Dermis microvascular lymphatic vessel endothelial cell (primary cell): ENCODE measurements at regions not wholly inside any gene's neighbourhood (a gene's known extent, or its start where the extent isn't known, plus 50 kb on each side); places are given as distances from the start of the nearest gene placed in this dataset.

Source experiments
- DNase-seq, 2 donors: peaks; one replicate each; pipeline versions ENCODE4 v3.0.0 to v3.0.0-alpha.2; 2010; ENCODE audit warnings: low read depth in 2 of 2

DNA sequence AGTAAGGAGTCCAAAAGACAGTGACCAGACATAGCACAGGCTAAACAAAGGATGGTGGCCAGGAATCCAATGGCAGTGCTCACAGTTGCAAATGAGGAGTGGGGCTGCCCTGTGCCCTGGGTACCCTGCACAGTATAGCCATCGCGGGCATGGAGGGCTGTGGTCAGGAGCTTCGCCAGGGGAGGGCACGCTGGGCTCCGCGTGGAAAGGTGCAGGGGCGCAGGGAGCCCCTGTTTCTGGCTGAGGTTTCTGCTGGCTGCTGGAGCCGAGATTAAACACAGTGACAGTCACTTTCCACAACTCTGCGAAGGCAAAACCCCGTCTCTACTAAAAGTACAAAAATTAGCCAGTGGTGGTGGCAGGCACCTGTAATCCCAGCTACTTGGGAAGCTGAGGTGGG lies 194.7 kb downstream of the GALR1 start:
- no peak for DNase-seq

DNA sequence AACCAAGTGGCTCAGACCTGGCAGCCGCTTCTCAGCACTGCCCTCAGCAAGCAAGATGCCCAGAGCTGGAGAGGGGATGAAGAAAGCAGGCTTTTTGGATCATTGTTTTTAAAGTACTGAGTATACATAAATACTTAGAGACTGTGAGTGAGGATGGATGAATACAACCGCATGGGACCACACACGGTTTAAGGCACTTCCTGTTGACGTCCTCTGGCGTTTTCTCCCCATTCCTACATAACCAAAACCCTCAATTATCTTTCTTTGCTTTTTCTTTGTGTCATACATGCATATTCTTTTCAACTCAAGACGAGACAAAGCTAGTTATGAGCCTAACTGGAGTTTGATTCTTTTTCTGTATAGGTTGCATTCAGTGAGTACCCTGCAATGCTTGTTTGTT lies 198.4 kb downstream of the GALR1 start:
- DNase-seq = no peak

- no peak for DNase-seq
These were observed 205.4 kb downstream of the GALR1 start for GRCh38 chr18:77455004-77455403.

DNA sequence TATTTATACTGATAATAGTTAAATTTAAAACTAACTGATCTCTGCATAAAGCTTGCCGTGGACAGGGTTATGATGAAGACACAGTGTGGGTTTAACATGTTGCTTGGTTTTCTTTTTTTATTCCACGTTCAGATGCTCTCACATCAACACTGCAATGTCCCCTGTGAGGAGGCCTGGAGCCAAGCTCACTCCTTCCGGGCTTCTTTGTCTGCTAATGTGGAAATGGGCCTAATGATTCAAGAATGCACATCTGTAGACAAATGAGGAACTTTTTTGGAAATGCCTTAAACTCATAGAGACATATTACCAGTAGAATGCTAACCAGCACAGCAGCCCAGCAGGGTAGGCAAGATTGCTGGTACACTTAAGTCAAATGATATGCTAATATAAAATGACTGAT lies 208.0 kb downstream of the GALR1 start:
- no peak for DNase-seq

DNA sequence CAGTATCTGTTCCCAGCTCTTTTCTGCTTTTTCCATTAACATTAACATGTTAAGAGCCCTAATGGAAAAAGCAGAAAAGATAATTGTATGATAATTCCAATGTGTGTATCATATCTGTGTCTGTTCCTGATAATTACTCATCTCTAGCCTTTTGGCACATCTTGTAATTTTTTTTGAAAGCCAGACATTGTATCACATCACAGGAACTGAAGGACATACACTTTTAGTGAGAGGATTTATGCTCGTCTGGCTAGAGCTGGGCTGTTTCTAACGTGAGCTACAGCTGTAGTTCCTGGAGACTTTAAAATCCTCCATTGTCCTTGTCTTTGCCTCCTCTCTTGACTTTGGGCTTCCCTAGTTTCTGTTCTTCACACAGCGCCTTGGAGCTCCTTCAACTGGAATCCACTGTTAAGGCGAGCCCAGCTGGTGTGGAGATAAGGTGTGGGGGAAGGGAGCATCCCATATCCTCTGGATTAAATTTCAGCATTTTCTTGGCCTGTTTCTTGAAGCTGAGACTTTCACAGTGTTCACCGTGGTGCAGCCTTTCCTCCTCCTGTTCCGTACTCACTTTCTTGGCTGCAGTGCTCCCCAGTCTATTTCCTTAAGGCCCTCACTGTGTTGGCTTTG lies 211.5 kb downstream of the GALR1 start:
- no peak for DNase-seq

DNA sequence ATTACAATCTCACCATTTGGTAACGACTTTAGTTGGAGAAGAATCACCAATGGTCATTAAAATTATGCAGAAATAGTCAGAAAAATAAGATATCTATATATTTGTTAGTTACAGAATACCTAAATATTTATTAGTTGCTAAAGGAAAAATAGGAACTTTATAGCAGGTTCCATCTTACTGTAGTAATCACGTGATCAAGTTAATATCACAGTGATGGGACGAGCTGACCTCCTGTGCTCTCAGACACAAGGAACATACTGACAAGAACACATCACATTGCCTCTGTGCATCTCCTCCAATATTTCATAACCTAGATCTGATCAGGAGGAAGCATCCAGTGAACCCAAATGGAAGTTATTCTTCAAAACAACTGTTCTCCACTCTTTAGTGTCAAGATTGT lies 215.3 kb downstream of the GALR1 start:
- no peak for DNase-seq

- DNase-seq = no peak
These were observed 217.2 kb downstream of the GALR1 start for GRCh38 chr18:77466890-77467289.

DNA sequence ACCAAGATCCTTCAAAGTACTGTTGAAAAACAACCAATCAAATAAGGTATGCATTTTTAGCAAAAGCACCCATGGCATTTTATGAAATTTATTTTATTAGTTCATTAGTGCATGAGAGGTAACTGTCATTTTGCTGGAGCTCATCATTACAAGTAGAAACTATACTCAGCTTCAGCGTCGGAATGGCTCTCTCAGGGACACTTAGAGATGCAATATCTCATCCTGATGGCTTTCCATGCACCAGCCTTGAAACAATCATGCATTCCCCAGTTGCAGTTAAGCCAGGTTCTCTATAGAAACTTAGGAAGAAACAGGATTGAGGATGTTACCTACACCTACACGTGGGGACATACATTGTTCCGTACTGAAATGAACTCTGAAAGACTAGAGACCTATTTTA lies 219.5 kb downstream of the GALR1 start:
- DNase-seq = no peak

GRCh38 chr18:77470569-77471413 lies 221.1 kb downstream of the GALR1 start:
- no peak for DNase-seq

DNA sequence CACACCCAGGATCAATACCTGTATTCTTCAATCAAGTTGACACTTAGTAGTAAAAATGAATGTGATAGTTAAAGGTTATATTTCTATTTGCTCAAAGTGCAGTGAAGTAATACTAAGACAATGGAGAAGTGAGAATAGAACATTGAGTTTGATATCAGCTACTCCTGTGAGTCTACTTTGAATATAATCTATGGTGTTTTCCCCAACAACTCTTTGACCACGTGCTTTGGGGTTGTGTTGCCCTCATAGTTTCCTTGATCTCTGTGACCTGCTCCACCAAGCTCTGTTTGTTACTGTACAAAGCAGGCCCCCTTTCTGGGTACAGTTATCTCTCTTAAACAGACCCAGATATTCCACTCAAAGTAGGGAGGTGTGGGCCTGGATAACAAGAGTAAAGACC lies 222.9 kb downstream of the GALR1 start:
- no peak for DNase-seq

DNA sequence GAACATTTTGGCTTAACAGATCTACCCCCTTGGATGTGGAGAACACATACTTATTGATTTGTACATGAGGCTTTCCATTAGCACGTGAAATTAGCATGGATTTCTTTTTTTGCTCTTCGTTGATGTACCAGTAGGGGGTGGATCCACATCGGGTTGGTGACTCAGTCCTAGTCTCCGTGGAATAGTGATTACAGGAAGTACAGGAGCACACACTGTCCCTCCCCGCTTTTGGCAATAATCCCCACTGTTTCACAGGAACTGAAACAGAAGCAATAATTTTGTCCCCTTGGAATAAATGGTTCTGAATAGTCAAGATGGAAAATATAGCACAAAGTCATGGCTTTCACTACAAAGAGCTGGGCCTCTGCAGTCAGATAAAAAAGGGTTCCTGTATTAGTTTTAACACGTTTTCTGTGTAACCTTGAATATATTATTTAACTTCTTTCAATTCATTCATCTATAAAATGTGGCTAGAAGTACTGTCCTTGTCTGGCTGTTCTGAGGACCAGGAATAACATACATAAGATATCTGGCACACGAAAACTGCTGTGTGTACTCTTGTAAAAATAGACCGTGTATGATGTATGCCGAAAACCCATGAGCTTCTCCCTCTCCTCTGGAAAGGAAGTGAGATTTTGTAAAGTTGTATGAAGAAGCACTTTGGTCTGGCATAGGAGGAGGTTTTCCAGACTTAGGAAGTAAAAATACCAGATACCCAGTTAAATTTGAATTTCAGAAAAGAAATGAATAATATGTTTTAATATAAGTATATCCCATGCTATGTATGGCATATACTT lies 229.2 kb downstream of the GALR1 start:
- DNase-seq = no peak

DNA sequence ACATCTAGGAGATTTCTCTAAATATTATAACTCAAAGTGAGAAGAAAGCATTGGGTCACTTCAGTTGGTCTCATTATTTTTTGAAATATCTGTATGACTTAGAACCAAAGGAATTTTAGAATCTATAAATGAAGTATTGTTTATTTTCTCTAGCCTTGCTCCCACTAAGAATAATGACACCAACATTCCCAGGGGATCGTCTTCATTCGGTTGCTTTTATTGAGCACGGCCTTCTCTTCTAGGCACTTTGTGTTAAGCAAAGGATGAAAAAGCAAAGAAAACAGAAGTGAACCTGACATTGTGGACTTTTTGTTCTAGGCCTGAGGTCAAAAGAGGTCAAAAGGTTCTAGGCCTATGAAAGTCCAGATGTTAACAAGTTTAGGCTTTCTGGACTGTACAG lies 231.9 kb downstream of the GALR1 start:
- no peak for DNase-seq

DNA sequence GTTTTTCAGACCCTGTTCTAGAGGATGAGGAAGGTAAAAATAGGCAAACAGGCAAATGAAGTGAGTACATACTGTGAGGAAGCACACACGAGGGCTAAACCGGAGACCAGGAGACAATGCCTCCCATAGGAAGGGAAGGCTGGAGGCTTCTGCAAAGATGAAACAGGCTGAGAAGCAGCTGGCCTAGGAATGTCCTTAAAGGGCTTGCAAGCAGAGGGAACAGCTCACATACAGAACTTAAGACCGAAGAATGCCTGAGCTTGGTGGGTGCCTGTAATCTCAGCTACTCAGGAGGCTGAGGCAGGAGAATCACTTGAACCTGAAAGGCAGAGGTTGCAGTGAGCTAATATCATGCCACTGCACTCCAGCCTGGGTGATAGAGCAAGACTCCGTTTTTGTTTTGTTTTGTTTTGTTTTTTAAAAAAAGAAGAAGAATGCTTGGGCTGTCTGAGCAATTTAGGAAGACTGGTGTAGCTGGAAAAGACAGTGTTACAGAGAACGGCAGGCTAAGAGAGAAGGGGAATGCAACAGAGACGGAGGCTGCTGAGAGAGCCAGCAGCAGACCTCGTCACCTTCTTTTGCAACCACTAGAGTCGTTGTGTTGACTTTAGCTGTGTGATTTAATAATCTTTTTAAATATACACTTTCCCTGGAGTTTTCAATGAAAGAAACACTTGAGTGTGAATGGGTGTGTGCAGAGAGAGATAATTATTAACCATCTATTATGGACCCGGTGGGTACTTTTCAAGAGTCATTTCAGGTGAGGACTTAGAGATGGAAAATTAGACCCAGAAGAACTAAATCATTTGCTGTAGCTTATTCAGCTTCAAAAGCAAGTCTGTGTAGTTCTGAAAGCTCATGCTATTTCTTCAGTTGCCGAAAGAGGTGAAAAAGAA lies 232.8 kb downstream of the GALR1 start:
- DNase-seq = no peak

DNA sequence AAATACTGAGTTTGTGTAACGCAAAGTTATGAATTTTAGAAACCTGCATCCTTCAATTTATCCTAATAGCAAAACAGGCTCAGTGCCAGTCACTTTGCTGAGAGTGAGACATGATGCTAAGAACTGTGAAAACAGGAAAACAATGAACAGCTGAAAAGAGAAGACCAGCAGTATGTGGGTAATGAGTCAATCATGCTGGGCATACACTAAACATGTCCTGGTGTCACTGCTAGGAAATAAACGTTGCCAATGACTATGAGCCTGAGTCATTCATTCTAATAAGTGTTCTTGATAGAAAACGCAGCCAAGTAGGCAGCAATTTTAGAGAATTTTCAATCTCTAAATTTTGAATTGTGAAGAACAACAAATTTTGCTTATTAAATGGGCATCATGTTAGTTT lies 237.3 kb downstream of the GALR1 start:
- DNase-seq = no peak

DNA sequence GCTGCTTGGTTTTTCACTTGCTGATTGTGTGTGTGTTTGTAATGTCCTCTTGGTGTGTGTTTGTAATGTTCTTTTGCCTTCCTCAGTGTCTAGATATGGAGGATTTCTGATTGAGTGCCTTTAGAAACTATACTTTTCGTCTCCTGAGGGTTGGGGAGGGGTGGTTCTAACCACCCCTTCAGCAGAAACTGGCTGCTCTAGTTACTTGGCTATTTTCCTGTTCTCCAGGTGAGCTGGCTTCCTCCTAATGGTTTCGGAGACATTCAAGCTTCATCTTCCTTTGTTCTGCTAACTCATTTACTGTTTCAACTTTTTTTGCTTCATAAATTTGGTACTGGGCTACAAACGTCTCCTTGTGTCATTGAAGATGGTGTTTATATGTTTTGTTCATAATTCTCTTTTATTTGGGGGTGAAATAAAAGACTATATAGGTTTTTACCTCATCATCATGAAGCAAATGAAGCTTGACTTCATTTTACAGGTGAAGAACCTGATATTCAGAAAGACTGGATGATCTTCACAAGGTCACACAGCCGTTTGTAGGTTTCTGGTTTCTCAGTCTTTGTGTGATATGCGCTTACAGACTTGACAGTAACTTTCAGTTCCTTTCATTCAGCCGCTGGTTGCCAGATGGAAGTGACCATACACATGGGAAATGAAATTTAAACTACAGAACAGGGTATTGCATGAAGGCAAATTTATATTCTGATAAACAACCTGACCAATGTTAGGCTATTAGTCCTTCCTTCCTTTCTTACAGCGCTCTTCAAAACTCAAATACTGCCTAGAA lies 238.5 kb downstream of the GALR1 start:
- no peak for DNase-seq

DNA sequence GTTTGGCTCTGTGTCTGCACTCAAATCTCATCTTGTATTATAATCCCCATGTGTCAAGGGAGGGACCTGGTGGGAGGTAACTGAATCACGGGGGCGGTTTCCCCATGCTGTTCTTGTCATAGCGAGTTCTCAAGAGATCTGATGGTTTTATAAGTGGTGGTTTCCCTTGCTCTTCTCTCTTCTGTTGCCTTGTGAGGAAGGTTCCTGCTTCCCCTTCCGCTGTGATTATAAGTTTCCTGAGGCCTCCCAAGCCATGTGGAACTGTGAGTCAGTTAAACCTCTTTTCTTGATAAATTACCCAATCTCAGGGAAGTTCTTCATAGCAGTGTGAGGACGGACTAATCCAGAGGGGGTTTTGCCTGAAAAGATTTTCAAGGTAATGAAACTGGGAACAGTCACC lies 245.4 kb downstream of the GALR1 start:
- no peak for DNase-seq

- DNase-seq = no peak
These were observed 246.5 kb downstream of the GALR1 start for GRCh38 chr18:77495982-77496690.

GRCh38 chr18:77501266-77501665 lies 251.6 kb downstream of the GALR1 start:
- no peak for DNase-seq

- no peak for DNase-seq
These were observed 255.9 kb downstream of the GALR1 start for GRCh38 chr18:77505499-77505898.

- DNase-seq = no peak
These were observed 262.5 kb downstream of the GALR1 start for GRCh38 chr18:77512152-77512551.
